Activated naive CD8-positive, alpha-beta T cell treated with anti-CD3 and anti-CD28 coated beads for 36 hours (primary cell): ENCODE measurements at regions not wholly inside any gene's neighbourhood (a gene's known extent, or its start where the extent isn't known, plus 50 kb on each side); places are given as distances from the start of the nearest gene placed in this dataset.
"Not testable (repeated sequence)": the region's sequence is repeated elsewhere in the genome, so short reads cannot be mapped to it uniquely, and the experiment has no call there.

Source experiments
- DNase-seq: peaks from one replicate; pipeline ENCODE4 v3.0.0; 2021
- H3K27ac Mint-ChIP-seq: one replicate; pipeline ENCODE4 v1.8.0; 2022; ENCODE audit warnings: mild to moderate bottlenecking, moderate library complexity, mixed read lengths
- H3K27me3 Mint-ChIP-seq: one replicate; pipeline ENCODE4 v1.8.0; 2022; ENCODE audit warnings: mild to moderate bottlenecking, mixed read lengths
- H3K36me3 Mint-ChIP-seq: one replicate; pipeline ENCODE4 v1.8.0; 2021; ENCODE audit warnings: mild to moderate bottlenecking, mixed read lengths
- H3K4me1 Mint-ChIP-seq: one replicate; pipeline ENCODE4 v1.8.0; 2021; ENCODE audit warnings: mixed read lengths
- H3K4me3 Mint-ChIP-seq: one replicate; pipeline ENCODE4 v1.8.0; 2022; ENCODE audit warnings: mild to moderate bottlenecking, moderate library complexity, mixed read lengths
- H3K9me3 Mint-ChIP-seq: one replicate; pipeline ENCODE4 v1.8.0; 2022; ENCODE audit warnings: mixed read lengths

DNA sequence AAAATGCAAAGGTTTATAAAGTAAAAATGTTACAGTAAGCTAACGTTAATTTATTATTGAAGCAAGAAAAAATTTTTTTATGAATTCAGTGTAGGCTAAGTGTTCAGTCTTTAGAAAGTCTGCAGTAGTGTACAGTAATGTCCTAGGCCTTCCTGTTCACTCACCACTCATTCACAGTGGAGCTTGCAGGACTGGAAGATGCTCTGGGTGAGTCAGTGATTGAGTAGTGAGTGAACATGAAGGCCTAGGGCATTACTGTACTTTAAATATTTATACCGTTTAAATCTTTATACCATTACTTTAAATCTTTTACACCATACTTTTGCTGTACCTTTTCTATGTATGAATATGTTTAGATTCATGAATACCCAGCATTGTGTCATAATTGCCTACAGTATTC is 120.3 kb upstream of the SLC38A4 start:
- no peaks in the 10 kb centered on the region for H3K27me3 Mint-ChIP-seq
- H3K27ac Mint-ChIP-seq: no peak overlapping the region
- DNase-seq: no peak
- H3K36me3 Mint-ChIP-seq: no peaks in the 10 kb centered on the region
- H3K9me3 Mint-ChIP-seq: no peaks in the 10 kb centered on the region
- H3K4me3 Mint-ChIP-seq: no peak overlapping the region
- H3K4me1 Mint-ChIP-seq: no peaks in the 10 kb centered on the region

DNA sequence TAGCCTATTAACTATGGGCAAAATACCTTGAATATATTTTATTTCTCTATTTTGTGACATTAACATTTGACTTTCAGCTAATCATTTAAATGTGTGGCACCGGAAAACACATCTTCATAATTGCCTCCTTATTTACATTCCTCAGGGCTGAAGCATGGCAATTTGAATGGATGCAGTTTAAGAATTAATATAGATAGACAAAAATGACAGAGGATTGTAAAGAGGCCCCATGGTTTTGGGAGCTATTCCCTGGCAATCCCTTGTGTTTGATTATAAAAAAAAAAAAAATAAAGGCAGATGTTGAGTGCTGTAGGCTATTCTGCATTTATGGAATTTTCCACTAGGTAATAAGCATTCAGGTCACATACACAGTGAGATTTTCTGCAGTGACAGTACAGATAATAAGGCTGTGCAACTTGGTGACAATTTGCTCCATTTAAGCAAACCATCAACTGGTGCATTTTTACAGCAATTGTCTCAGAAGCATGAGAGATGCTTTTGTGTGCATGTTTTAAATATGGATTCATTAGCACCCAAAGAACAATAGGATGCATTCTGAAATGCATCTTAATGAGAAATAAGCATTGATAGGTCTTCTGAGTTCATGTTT is 123.2 kb upstream of the SLC38A4 start:
- H3K4me1 Mint-ChIP-seq: no peaks in the 10 kb centered on the region
- no peak overlapping the region for H3K4me3 Mint-ChIP-seq
- no peaks in the 10 kb centered on the region for H3K27me3 Mint-ChIP-seq
- no peak overlapping the region for H3K27ac Mint-ChIP-seq
- no peaks in the 10 kb centered on the region for H3K9me3 Mint-ChIP-seq
- no peaks in the 10 kb centered on the region for H3K36me3 Mint-ChIP-seq
- no peak for DNase-seq

DNA sequence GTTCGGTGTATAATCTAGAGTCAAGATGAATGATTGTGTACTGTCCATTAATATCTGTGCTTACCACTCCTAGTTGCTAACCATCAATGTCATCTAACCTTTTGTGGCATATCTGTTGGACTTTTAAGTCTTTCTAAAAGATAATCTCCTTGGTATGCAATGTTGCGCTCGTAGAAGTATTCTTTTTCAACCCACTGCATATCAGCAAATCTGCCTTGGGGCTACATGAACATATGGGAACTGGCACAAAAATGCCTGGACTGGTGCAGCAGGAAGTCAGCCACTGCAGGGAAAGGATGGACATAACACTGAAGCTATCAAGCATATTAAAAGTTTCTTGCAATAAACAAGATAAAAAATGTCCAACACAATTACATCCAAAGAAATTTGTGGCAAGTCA is 124.3 kb upstream of the SLC38A4 start:
- H3K27ac Mint-ChIP-seq: no peak overlapping the region
- H3K9me3 Mint-ChIP-seq: no peaks in the 10 kb centered on the region
- no peaks in the 10 kb centered on the region for H3K27me3 Mint-ChIP-seq
- no peaks in the 10 kb centered on the region for H3K36me3 Mint-ChIP-seq
- H3K4me3 Mint-ChIP-seq: no peak overlapping the region
- no peak for DNase-seq
- H3K4me1 Mint-ChIP-seq: no peaks in the 10 kb centered on the region

- Mint-ChIP-seq H3K27ac (no peak overlapping the region), H3K36me3 (no peaks in the 10 kb centered on the region), H3K4me1 (no peaks in the 10 kb centered on the region), H3K4me3 (no peak overlapping the region), H3K9me3 (no peaks in the 10 kb centered on the region), H3K27me3 (peaks cover 3% of the 10 kb centered on the region)
- DNase-seq: no peak
These were observed 126.4 kb upstream of the PCED1B start for GRCh38 chr12:46952880-46953483.

DNA sequence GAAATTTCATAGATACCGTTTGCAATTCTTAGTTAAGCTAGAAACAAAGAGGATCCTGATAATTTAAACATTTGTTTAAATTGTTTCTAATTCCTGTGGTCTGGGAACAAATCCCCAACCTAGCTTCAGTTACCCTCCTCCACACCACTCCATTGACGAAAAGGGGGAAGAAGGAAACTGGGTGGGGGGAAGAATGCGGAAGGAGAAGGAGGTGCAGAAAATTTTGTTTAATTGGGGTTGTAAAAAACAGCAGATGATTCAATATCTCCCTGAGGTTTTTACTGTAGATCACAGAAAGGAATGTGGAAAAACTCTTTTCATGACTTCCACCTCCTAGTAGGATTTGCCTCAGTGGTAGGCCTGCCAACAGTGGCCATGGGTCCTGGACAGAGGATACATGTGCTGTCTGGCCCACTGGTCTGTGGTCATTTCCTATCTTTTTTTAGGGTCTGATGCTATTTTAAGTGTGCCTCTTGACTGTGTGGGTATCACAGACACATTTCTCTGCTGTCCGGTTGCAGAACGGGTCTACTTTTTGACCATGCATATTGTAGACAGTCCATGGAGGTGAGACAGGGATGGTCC is 122.9 kb upstream of the PCED1B start:
- H3K4me1 Mint-ChIP-seq: no peaks in the 10 kb centered on the region
- no peak for DNase-seq
- H3K27me3 Mint-ChIP-seq: peaks cover 6% of the 10 kb centered on the region
- H3K9me3 Mint-ChIP-seq: no peaks in the 10 kb centered on the region
- H3K27ac Mint-ChIP-seq: no peak overlapping the region
- H3K4me3 Mint-ChIP-seq: no peak overlapping the region
- no peaks in the 10 kb centered on the region for H3K36me3 Mint-ChIP-seq

- H3K36me3 Mint-ChIP-seq: no peaks in the 10 kb centered on the region
- H3K27ac Mint-ChIP-seq: no peak overlapping the region
- no peak for DNase-seq
- no peaks in the 10 kb centered on the region for H3K9me3 Mint-ChIP-seq
- peaks cover 6% of the 10 kb centered on the region for H3K27me3 Mint-ChIP-seq
- H3K4me1 Mint-ChIP-seq: no peaks in the 10 kb centered on the region
- H3K4me3 Mint-ChIP-seq: no peak overlapping the region
These were observed 121.4 kb upstream of the PCED1B start for GRCh38 chr12:46958053-46958452.

GRCh38 chr12:46958599-46959290 is 120.7 kb upstream of the PCED1B start:
- DNase-seq: no peak
- no peaks in the 10 kb centered on the region for H3K9me3 Mint-ChIP-seq
- no peaks in the 10 kb centered on the region for H3K4me1 Mint-ChIP-seq
- no peaks in the 10 kb centered on the region for H3K36me3 Mint-ChIP-seq
- H3K4me3 Mint-ChIP-seq: no peak overlapping the region
- no peak overlapping the region for H3K27ac Mint-ChIP-seq
- peaks cover 6% of the 10 kb centered on the region for H3K27me3 Mint-ChIP-seq

GRCh38 chr12:46959502-46959901 is 119.9 kb upstream of the PCED1B start:
- Mint-ChIP-seq H3K4me1 (no peaks in the 10 kb centered on the region), H3K4me3 (no peak overlapping the region), H3K27ac (no peak overlapping the region), H3K9me3 (no peaks in the 10 kb centered on the region), H3K27me3 (peaks cover 6% of the 10 kb centered on the region), H3K36me3 (no peaks in the 10 kb centered on the region)
- no peak for DNase-seq

DNA sequence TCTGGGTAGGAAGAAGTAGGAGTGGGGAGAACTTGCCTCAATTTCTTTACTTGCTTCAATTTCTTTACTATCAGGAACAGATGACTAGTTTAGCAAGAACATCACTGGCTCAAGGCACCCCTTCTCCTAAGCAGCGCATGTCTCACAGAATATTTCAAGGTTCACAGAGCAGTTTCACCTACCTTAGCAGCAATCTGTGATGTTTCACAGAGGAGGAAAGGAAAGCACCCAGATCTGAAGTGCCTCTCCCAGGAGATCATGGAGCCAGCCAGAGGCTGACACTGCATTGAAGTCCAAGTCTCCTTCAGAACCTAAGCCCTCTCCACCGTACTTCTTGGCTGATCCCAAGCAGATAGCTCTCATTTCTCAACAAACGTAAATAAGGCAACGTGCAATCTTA is 118.7 kb upstream of the PCED1B start:
- Mint-ChIP-seq H3K27ac (no peak overlapping the region), H3K27me3 (peaks cover 6% of the 10 kb centered on the region), H3K4me1 (no peaks in the 10 kb centered on the region), H3K36me3 (no peaks in the 10 kb centered on the region), H3K4me3 (no peak overlapping the region), H3K9me3 (no peaks in the 10 kb centered on the region)
- no peak for DNase-seq

DNA sequence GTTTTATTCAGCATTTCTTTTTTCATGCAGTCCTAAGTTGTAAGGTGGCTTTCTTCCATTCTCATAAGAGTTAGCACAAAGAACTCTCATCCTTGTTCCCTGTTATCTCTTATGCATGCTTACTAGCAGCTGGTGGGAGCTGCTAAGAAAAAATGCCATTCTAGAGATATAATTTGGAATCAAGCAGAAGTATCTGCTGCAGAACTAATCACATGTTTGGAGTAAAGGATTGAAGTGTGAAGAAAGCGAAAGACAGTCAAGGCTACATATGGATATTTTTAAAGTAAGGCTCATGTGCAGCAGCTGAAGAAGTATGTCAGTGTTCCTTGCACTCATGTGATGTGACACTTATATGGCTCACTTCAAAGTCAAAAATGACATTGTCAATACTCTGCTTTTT is 116.2 kb upstream of the PCED1B start:
- Mint-ChIP-seq H3K9me3 (no peaks in the 10 kb centered on the region), H3K4me1 (no peaks in the 10 kb centered on the region), H3K27ac (no peak overlapping the region), H3K27me3 (peaks cover 3% of the 10 kb centered on the region), H3K36me3 (no peaks in the 10 kb centered on the region), H3K4me3 (no peak overlapping the region)
- no peak for DNase-seq

DNA sequence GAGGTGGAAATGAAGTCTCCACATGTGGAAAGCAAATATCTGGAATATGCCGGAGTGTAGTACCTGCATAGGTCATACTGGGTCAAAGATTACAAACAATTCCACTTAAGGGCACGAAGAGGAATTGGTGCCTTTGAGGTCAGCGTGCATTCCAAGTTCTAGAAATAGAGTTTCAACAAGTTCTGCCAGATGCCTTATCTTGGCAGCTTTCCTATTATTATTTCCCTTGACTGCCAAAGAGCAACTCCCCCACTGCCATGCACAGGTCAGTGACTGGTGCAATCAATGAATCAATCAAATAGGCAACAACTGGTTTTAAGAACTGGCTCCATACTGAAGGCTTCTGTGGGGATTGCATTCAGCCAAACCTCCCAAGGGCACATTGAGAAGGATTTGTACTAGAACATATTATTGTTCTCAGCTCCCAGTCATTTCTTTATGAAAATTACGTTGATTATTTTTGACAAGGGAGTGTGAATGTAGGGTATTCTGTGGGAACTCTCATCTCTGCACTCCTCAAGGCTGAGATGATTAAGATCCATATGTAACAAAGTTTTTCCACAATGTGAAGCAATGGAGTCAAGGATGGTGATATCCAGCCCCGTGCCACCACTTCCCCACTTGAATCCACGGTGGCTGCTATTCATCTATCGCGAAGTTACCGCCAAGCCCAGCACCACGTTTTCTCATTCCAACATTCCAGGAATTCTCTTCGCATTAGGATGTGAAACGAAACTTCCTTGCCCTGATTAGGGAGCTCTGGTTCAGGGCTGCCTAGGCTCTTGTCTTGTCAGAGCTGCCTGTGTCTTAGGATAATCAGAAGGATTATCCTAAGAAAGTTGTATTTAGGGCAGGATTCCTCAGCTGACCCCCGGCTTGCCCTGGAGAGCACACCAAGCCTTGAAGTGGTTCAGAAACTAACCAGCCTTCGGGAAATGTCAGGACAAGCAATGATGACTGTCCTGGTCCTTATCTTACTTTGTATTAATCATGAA is 115.1 kb upstream of the PCED1B start:
- no peak for DNase-seq
- Mint-ChIP-seq H3K4me1 (no peaks in the 10 kb centered on the region), H3K27me3 (peaks cover 3% of the 10 kb centered on the region), H3K9me3 (no peaks in the 10 kb centered on the region), H3K4me3 (no peak overlapping the region), H3K36me3 (no peaks in the 10 kb centered on the region), H3K27ac (no peak overlapping the region)

- no peak for DNase-seq
- Mint-ChIP-seq H3K4me3 (no peak overlapping the region), H3K27me3 (no peaks in the 10 kb centered on the region), H3K36me3 (no peaks in the 10 kb centered on the region), H3K9me3 (no peaks in the 10 kb centered on the region), H3K4me1 (no peaks in the 10 kb centered on the region), H3K27ac (no peak overlapping the region)
These were observed 114.3 kb upstream of the PCED1B start for GRCh38 chr12:46965137-46965536.

GRCh38 chr12:46965880-46966279 is 113.5 kb upstream of the PCED1B start:
- no peak for DNase-seq
- no peaks in the 10 kb centered on the region for H3K36me3 Mint-ChIP-seq
- no peak overlapping the region for H3K27ac Mint-ChIP-seq
- no peak overlapping the region for H3K4me3 Mint-ChIP-seq
- no peaks in the 10 kb centered on the region for H3K4me1 Mint-ChIP-seq
- H3K9me3 Mint-ChIP-seq: no peaks in the 10 kb centered on the region
- no peaks in the 10 kb centered on the region for H3K27me3 Mint-ChIP-seq

DNA sequence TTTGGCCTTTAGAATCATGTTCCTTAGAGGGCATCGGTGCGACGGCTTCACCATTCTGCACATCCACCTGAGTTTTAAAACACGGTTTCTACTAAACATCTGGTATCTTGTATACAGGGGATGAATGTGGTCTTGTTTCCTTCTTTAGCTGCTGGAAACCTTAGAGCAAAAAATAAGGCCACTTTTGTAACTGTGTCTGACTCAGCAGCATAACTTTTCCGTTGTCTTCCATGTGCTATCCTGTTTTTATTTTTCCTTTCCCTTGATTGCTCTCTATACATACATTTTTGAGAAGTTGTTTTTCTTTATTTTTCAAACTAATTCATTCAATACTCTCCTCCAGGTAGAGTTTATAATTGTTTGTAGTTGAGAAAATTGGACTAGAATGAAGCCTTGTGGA is 108.8 kb upstream of the PCED1B start:
- DNase-seq: no peak
- Mint-ChIP-seq H3K27me3 (peaks cover 13% of the 10 kb centered on the region), H3K4me1 (no peaks in the 10 kb centered on the region), H3K27ac (no peak overlapping the region), H3K9me3 (no peaks in the 10 kb centered on the region), H3K36me3 (no peaks in the 10 kb centered on the region), H3K4me3 (no peak overlapping the region)

DNA sequence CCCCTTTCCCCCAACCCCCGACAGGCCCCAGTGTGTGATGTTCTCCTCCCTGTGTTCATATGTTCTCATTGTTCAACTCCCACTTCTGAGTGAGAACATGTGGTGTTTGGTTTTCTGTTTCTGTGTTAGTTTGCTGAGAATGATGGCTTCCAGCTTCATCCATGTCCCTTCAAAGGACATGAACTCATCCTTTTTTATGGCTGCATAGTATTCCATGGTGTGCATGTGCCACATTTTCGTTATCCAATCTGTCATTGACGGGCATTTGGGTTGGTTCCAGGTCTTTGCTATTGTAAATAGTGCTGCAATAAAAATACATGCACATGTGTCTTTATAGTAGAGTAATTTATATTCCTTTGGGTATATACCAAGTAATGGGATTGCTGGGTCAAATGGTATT is 105.5 kb upstream of the PCED1B start:
- H3K4me1 Mint-ChIP-seq, DNase-seq, H3K36me3 Mint-ChIP-seq, H3K9me3 Mint-ChIP-seq, H3K4me3 Mint-ChIP-seq, H3K27ac Mint-ChIP-seq: not testable (repeated sequence)
- peaks cover 34% of the 10 kb centered on the region for H3K27me3 Mint-ChIP-seq
